Gastrocnemius medialis (tissue), 4 donors: ENCODE measurements at regions not wholly inside any gene's neighbourhood (a gene's known extent, or its start where the extent isn't known, plus 50 kb on each side); places are given as distances from the start of the nearest gene placed in this dataset.

ENCODE experiments used
- CTCF ChIP-seq, 5 experiments: fragments of 450-650 bp in 3 of 5; fragments of 200-600 bp in 2 of 5; sonication (generic) in 2 of 5; IDR thresholded peaks in 4 of 5; conservative IDR thresholded peaks in 1 of 5; 1 replicate in 4 of 5; 2 replicates in 1 of 5; pipeline ENCODE4 v1.5.1; 2016 to 2019; ENCODE audit warnings: antibody characterized with exemption in 5 of 5, mild to moderate bottlenecking in 3 of 5, moderate library complexity in 3 of 5
- POLR2A ChIP-seq, 2 donors: fragments of 450-650 bp; IDR thresholded peaks; one replicate each; pipeline ENCODE4 v1.6.1; 2017; ENCODE audit warnings: antibody characterized with exemption in 2 of 2, mild to moderate bottlenecking in 2 of 2, moderate library complexity in 2 of 2

- TF ChIP-seq CTCF (IDR thresholded peaks at IDR 0.05 in 4 of 5, conservative IDR thresholded peaks at IDR 0.05 in 1 of 5) (no peak), POLR2A (IDR thresholded peaks at IDR 0.05) (no peak)
These were observed 258.8 kb upstream of the USP15 start for GRCh38 chr12:62001424-62001823.
